ENCODE measurements at regions not wholly inside any gene's neighbourhood (a gene's known extent, or its start where the extent isn't known, plus 50 kb on each side); places are given as distances from the start of the nearest gene placed in this dataset.

DNA sequence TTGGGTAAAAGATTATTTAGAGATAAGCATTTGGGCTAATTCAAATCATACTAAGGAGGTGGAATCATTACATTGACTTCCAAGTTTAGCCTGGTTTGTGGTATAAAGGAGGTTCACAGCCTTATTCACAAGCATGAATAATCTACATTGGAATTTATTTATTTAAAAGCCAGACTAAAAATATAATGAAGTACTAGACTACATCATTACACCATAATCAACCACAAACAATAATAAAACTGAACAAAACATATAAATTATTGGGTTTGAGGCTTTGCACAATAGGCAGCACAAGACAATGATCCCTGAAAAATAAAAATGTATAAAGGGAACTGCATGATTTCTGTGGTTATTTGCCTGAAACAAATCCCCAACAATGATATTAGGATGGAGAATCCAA is 314.0 kb downstream of the GBA3 start:
- dilution Hi-C loops (cut with HindIII; ENCODE audit: low sequenced_read_pairs, unreplicated experiment) = no loop called here
- H3K27ac ChIP-seq (ENCODE audit: insufficient read depth, low read length) = no peak overlapping the region
- BruUV-seq (replicated peaks) = no TSS peak

More for the DNA sequence above, 314.0 kb downstream of the GBA3 start:
- Histone ChIP-seq H2BK15ac (ENCODE audit: low read depth, low read length) (no peak overlapping the region), H2AK5ac (ENCODE audit: low read depth, low read length) (no peak overlapping the region), H2BK5ac (ENCODE audit: low read depth, low read length, poor library complexity, severe bottlenecking) (no peak overlapping the region), H3K9me3 (ENCODE audit: control insufficient read depth, insufficient read depth, low read length) (no peaks in the 10 kb centered on the region), H3K4me2 (ENCODE audit: low read depth, low read length) (no peak overlapping the region), H3K79me1 (ENCODE audit: low read depth in 1 of 2, low read length in 2 of 2) (no peaks in the 10 kb centered on the region), H4K20me1 (ENCODE audit: insufficient read depth, low read length) (no peaks in the 10 kb centered on the region), H4K8ac (ENCODE audit: low read depth in 2 of 2, low read length in 2 of 2) (no peak overlapping the region), H2AFZ (replicated peaks; ENCODE audit: low read length, poor library complexity) (no peak overlapping the region), H3K4me3 (ENCODE audit: insufficient read depth, low read depth, low read length) (no peak overlapping the region), H3K36me3 (ENCODE audit: control insufficient read depth, insufficient read depth, low read length) (no peaks in the 10 kb centered on the region), H4K5ac (ENCODE audit: low read depth, low read length) (no peak overlapping the region), H3K9ac (ENCODE audit: low read depth, low read length) (no peak overlapping the region), H3K56ac (ENCODE audit: extremely low read depth, insufficient read depth, low read length) (no peak overlapping the region), H3K27me3 (ENCODE audit: control insufficient read depth, insufficient read depth, low read length) (no peaks in the 10 kb centered on the region), H3K23ac (ENCODE audit: low read depth, low read length) (no peak overlapping the region), H2AK9ac (replicated peaks; ENCODE audit: low read depth, low read length, poor library complexity) (no peak overlapping the region), H4K91ac (ENCODE audit: insufficient read depth, low read depth, low read length) (no peak overlapping the region), H3K18ac (ENCODE audit: low read depth, low read length) (no peak overlapping the region), H2BK20ac (ENCODE audit: low read depth, low read length) (no peak overlapping the region), H2BK120ac (ENCODE audit: low read depth, low read length) (no peak overlapping the region), H3K14ac (replicated peaks; ENCODE audit: low read depth, low read length) (no peak overlapping the region), H3K4ac (ENCODE audit: low read depth, low read length) (no peak overlapping the region), H3K9me1 (ENCODE audit: insufficient read depth, low read length) (no peaks in the 10 kb centered on the region), H3K4me1 (ENCODE audit: control insufficient read depth, insufficient read depth, low read length) (no peaks in the 10 kb centered on the region)
- ATAC-seq (ENCODE audit: low read depth) (no peak), DNase-seq (peak; percentile 10)
- ChIA-PET CTCF (no interaction called here), POLR2A (ENCODE audit: unreplicated experiment) (no interaction called here)
- intact Hi-C loops (cut with micrococcal nuclease) (no loop called here), in situ Hi-C loops (cut with MboI; ENCODE audit: low sequenced_read_pairs) (no loop called here)
- TF ChIP-seq, protein P1, sequence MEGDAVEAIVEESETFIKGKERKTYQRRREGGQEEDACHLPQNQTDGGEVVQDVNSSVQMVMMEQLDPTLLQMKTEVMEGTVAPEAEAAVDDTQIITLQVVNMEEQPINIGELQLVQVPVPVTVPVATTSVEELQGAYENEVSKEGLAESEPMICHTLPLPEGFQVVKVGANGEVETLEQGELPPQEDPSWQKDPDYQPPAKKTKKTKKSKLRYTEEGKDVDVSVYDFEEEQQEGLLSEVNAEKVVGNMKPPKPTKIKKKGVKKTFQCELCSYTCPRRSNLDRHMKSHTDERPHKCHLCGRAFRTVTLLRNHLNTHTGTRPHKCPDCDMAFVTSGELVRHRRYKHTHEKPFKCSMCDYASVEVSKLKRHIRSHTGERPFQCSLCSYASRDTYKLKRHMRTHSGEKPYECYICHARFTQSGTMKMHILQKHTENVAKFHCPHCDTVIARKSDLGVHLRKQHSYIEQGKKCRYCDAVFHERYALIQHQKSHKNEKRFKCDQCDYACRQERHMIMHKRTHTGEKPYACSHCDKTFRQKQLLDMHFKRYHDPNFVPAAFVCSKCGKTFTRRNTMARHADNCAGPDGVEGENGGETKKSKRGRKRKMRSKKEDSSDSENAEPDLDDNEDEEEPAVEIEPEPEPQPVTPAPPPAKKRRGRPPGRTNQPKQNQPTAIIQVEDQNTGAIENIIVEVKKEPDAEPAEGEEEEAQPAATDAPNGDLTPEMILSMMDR (conservative IDR thresholded peaks at IDR 0.05; ENCODE audit: low read depth, low read length) = no peak
- no peak for TF ChIP-seq SMC3 (IDR thresholded peaks at IDR 0.05; ENCODE audit: low read depth, low read length)
- TF ChIP-seq POLR2A (IDR thresholded peaks at IDR 0.05; ENCODE audit: low read depth, low read length) = no peak
- TF ChIP-seq NFE2L2 (IDR thresholded peaks at IDR 0.05; ENCODE audit: low read depth, low read length) = no peak
- TF ChIP-seq, protein P2, sequence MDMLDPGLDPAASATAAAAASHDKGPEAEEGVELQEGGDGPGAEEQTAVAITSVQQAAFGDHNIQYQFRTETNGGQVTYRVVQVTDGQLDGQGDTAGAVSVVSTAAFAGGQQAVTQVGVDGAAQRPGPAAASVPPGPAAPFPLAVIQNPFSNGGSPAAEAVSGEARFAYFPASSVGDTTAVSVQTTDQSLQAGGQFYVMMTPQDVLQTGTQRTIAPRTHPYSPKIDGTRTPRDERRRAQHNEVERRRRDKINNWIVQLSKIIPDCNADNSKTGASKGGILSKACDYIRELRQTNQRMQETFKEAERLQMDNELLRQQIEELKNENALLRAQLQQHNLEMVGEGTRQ (IDR thresholded peaks at IDR 0.05; ENCODE audit: low read depth, low read length) = no peak
- no peak for TF ChIP-seq CHD1 (IDR thresholded peaks at IDR 0.05; ENCODE audit: low read depth, low read length)
- TF ChIP-seq RAD21 (IDR thresholded peaks at IDR 0.05; ENCODE audit: low read length) = no peak
- TF ChIP-seq MXI1 (IDR thresholded peaks at IDR 0.05; ENCODE audit: borderline replicate concordance, low read depth, low read length) = no peak
- TF ChIP-seq MAFK (IDR thresholded peaks at IDR 0.05; ENCODE audit: low read depth, low read length) = no peak
- no peak for TF ChIP-seq RCOR1 (IDR thresholded peaks at IDR 0.05; ENCODE audit: insufficient replicate concordance, low read length)
- TF ChIP-seq, protein P3, sequence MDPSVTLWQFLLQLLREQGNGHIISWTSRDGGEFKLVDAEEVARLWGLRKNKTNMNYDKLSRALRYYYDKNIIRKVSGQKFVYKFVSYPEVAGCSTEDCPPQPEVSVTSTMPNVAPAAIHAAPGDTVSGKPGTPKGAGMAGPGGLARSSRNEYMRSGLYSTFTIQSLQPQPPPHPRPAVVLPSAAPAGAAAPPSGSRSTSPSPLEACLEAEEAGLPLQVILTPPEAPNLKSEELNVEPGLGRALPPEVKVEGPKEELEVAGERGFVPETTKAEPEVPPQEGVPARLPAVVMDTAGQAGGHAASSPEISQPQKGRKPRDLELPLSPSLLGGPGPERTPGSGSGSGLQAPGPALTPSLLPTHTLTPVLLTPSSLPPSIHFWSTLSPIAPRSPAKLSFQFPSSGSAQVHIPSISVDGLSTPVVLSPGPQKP (IDR thresholded peaks at IDR 0.05; ENCODE audit: borderline replicate concordance, low read depth, low read length) = no peak
- TF ChIP-seq MAZ (IDR thresholded peaks at IDR 0.05; ENCODE audit: borderline replicate concordance, low read depth, low read length) = no peak
